Mesendoderm (in vitro differentiated cells): ENCODE measurements at regions not wholly inside any gene's neighbourhood (a gene's known extent, or its start where the extent isn't known, plus 50 kb on each side); places are given as distances from the start of the nearest gene placed in this dataset.
A peak's percentile ranks its signal among the peaks of the same experiment; 100 is the strongest.

Experiments
- DNase-seq: peaks from one replicate; pipeline ENCODE4 v3.0.0; 2013
- H2AK5ac ChIP-seq: 2 replicates; pipeline ENCODE4 v1.6.1; 2013; ENCODE audit warnings: low read length, inconsistent platforms
- H2BK120ac ChIP-seq: 2 replicates; pipeline ENCODE4 v1.6.1; 2013; ENCODE audit warnings: low read depth, mild to moderate bottlenecking, low read length, moderate library complexity, mixed read lengths
- H2BK15ac ChIP-seq: replicated peaks from 2 replicates; pipeline ENCODE4 v1.6.1; 2013; ENCODE audit warnings: low read depth, mild to moderate bottlenecking, moderate library complexity
- H2BK5ac ChIP-seq: 2 replicates; pipeline ENCODE4 v1.6.1; 2013; ENCODE audit warnings: low read length, inconsistent platforms
- H3K18ac ChIP-seq: 2 replicates; pipeline ENCODE4 v1.6.1; 2013; ENCODE audit warnings: mild to moderate bottlenecking, low read length, mixed read lengths
- H3K23ac ChIP-seq: one replicate; pipeline ENCODE4 v1.6.1; 2013; ENCODE audit warnings: low read length
- H3K27ac ChIP-seq: 2 replicates; pipeline ENCODE4 v1.5.1; 2013; ENCODE audit warnings: low read depth, mild to moderate bottlenecking, inconsistent platforms, low read length, moderate library complexity
- H3K27me3 ChIP-seq: 2 replicates; pipeline ENCODE4 v1.6.1; 2013; ENCODE audit warnings: low read length, control low read depth, mild to moderate bottlenecking, inconsistent platforms; ENCODE audit not compliant: insufficient read depth, poor library complexity
- H3K36me3 ChIP-seq: 2 replicates; pipeline ENCODE4 v1.6.1; 2013; ENCODE audit warnings: low read length, inconsistent platforms; ENCODE audit not compliant: control insufficient read depth, insufficient read depth
- H3K4ac ChIP-seq: one replicate; pipeline ENCODE4 v1.6.1; 2013; ENCODE audit warnings: low read depth, mild to moderate bottlenecking, low read length, moderate library complexity
- H3K4me1 ChIP-seq: 2 replicates; pipeline ENCODE4 v1.6.1; 2013; ENCODE audit warnings: low read depth, low read length, inconsistent platforms; ENCODE audit not compliant: control insufficient read depth
- H3K4me2 ChIP-seq: 2 replicates; pipeline ENCODE4 v1.6.1; 2013; ENCODE audit warnings: low read length
- H3K4me3 ChIP-seq: 2 replicates; pipeline ENCODE4 v1.5.1; 2013; ENCODE audit warnings: mild to moderate bottlenecking, low read length
- H3K56ac ChIP-seq: one replicate; pipeline ENCODE4 v1.6.1; 2013; ENCODE audit warnings: low read length
- H3K79me1 ChIP-seq: 2 replicates; pipeline ENCODE4 v1.6.1; 2013; ENCODE audit warnings: low read length, inconsistent platforms
- H3K79me2 ChIP-seq: 2 replicates; pipeline ENCODE4 v1.6.1; 2013; ENCODE audit warnings: mild to moderate bottlenecking, low read length; ENCODE audit not compliant: control insufficient read depth, insufficient read depth
- H3K9ac ChIP-seq: 2 replicates; pipeline ENCODE4 v1.6.1; 2013; ENCODE audit warnings: low read length, inconsistent platforms
- H4K5ac ChIP-seq: one replicate; pipeline ENCODE4 v1.6.1; 2013; ENCODE audit warnings: low read length
- H4K8ac ChIP-seq: one replicate; pipeline ENCODE4 v1.6.1; 2013; ENCODE audit warnings: low read depth, mild to moderate bottlenecking, control low read depth, low read length, moderate library complexity
- WGBS: extraction: QIAGEN DNeasy Blood & Tissue Kit; methylation state at CpG from one replicate; pipeline ENCODE4 v1.1.7; 2013; ENCODE audit warnings: low lambda C conversion rate, missing lambda C conversion rate; ENCODE audit not compliant: insufficient coverage; ENCODE audit errors: extremely low coverage; 5-methylcytosine and 5-hydroxymethylcytosine counted together

DNA sequence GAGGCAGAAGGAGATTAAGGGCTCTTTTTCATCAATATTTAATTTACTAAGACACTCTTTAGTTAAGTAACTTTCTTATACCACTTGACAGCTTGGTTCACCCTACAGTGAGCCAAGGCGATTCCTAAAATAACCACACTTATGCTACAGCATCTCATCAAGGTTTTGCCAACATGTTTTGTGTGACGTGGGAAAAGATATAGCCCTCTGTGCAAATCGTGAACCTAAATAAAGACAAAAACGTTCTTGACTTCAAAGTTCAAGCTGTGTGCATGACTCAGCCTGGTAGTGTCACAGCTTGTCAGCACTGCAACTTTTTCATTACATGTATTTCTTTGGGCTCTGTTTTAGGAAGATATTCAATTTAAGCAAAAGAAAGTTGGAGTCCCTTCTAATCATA, 297.0 kb upstream of the EPHA3 start:
- Histone ChIP-seq H3K27me3 (no peaks in the 10 kb centered on the region), H3K56ac (no peak overlapping the region), H3K27ac (no peak overlapping the region), H2AK5ac (no peak overlapping the region), H3K18ac (no peak overlapping the region), H3K4me2 (no peak overlapping the region), H3K4ac (no peak overlapping the region), H4K5ac (no peak overlapping the region), H3K9ac (no peak overlapping the region), H3K79me2 (no peaks in the 10 kb centered on the region), H2BK120ac (no peak overlapping the region), H3K36me3 (no peaks in the 10 kb centered on the region), H3K79me1 (no peaks in the 10 kb centered on the region), H4K8ac (no peak overlapping the region), H2BK5ac (no peak overlapping the region), H3K4me3 (no peak overlapping the region), H3K4me1 (no peaks in the 10 kb centered on the region), H2BK15ac (no peak overlapping the region), H3K23ac (no peak overlapping the region)
- DNase-seq, result peak; percentile 3
- WGBS, result no CpG with 5 or more reads among the region's 4 CpGs

- Histone ChIP-seq H3K4ac (no peak overlapping the region), H3K79me1 (no peaks in the 10 kb centered on the region), H3K18ac (no peak overlapping the region), H3K4me2 (no peak overlapping the region), H3K4me1 (no peaks in the 10 kb centered on the region), H3K9ac (no peak overlapping the region), H3K56ac (no peak overlapping the region), H3K79me2 (no peaks in the 10 kb centered on the region), H2BK5ac (no peak overlapping the region), H2BK15ac (no peak overlapping the region), H2BK120ac (no peak overlapping the region), H3K36me3 (no peaks in the 10 kb centered on the region), H4K5ac (no peak overlapping the region), H3K4me3 (no peak overlapping the region), H4K8ac (no peak overlapping the region), H3K27ac (no peak overlapping the region), H3K27me3 (no peaks in the 10 kb centered on the region), H2AK5ac (no peak overlapping the region), H3K23ac (no peak overlapping the region)
- no CpG with 5 or more reads among the region's 3 CpGs for WGBS
- DNase-seq, result no peak
Observed at GRCh38 chr3:88811096-88811495, 296.3 kb upstream of the EPHA3 start.

DNA sequence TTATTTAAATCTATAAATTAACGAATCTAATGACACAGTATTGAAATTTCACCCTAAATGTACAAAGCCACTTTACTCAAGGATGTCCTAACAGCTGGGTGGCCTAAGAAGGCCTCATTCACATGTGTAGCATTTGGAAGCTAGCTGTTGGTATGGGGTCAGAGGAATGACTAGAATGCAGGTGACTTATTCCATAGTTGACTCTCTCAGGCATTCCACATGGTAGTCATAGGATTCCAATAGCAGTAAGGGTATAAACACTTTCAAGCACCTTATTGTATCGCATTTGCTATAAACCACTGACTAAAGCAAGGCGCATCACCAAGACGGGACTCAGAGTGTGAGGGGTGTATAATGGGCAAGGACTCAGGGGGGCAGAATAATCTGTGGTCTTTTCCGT, 294.8 kb upstream of the EPHA3 start:
- Histone ChIP-seq H3K79me1 (no peaks in the 10 kb centered on the region), H3K27ac (no peak overlapping the region), H2AK5ac (no peak overlapping the region), H3K18ac (no peak overlapping the region), H3K4me1 (no peaks in the 10 kb centered on the region), H3K9ac (no peak overlapping the region), H4K8ac (no peak overlapping the region), H3K79me2 (no peaks in the 10 kb centered on the region), H3K36me3 (no peaks in the 10 kb centered on the region), H3K4ac (no peak overlapping the region), H3K56ac (no peak overlapping the region), H3K27me3 (no peaks in the 10 kb centered on the region), H2BK15ac (no peak overlapping the region), H3K4me3 (no peak overlapping the region), H3K4me2 (no peak overlapping the region), H2BK120ac (no peak overlapping the region), H2BK5ac (no peak overlapping the region), H3K23ac (no peak overlapping the region), H4K5ac (no peak overlapping the region)
- DNase-seq, result peak; percentile 76
- WGBS, result 100% methylated on average over 1 of the region's 5 CpGs

- Histone ChIP-seq H3K27me3 (no peaks in the 10 kb centered on the region), H3K4ac (no peak overlapping the region), H2BK15ac (no peak overlapping the region), H2BK120ac (no peak overlapping the region), H3K79me2 (no peaks in the 10 kb centered on the region), H2BK5ac (no peak overlapping the region), H4K8ac (no peak overlapping the region), H3K4me3 (no peak overlapping the region), H3K56ac (no peak overlapping the region), H3K79me1 (no peaks in the 10 kb centered on the region), H3K23ac (no peak overlapping the region), H3K4me2 (no peak overlapping the region), H4K5ac (no peak overlapping the region), H3K36me3 (no peaks in the 10 kb centered on the region), H3K9ac (no peak overlapping the region), H3K27ac (no peak overlapping the region), H3K4me1 (no peaks in the 10 kb centered on the region), H2AK5ac (no peak overlapping the region), H3K18ac (no peak overlapping the region)
- WGBS, result no CpG with 5 or more reads among the region's 4 CpGs
- no peak for DNase-seq
Observed at GRCh38 chr3:88816445-88816844, 291.0 kb upstream of the EPHA3 start.

GRCh38 chr3:88824666-88825564, 282.5 kb upstream of the EPHA3 start:
- Histone ChIP-seq H3K27ac (no peak overlapping the region), H2BK15ac (no peak overlapping the region), H2BK5ac (no peak overlapping the region)

DNA sequence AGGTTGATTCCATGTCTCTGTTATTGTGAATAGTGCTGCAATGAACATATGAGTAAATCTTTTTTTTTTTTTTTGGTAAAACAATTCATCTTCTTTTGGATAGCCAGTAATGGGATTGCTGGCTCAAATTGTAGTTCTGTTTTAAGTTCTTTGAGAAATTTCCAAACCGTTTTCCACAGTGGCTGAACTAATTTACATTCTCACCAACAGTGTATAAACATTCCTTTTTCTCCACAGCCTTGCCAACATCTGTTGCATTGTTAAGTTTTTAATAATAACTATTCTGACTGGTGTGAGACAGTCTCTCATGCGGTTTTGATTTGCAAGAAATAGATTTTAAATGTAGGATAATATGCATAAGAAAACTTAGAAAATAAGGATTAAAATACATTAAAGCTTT, 279.0 kb upstream of the EPHA3 start:
- Histone ChIP-seq H2BK15ac (no peak overlapping the region), H2AK5ac (no peak overlapping the region), H3K79me1 (no peaks in the 10 kb centered on the region), H3K79me2 (no peaks in the 10 kb centered on the region), H3K4ac (no peak overlapping the region), H4K8ac (no peak overlapping the region), H3K27ac (no peak overlapping the region), H4K5ac (no peak overlapping the region), H3K56ac (no peak overlapping the region), H2BK120ac (no peak overlapping the region), H3K27me3 (no peaks in the 10 kb centered on the region), H3K4me3 (no peak overlapping the region), H3K4me2 (no peak overlapping the region), H3K18ac (no peak overlapping the region), H3K9ac (no peak overlapping the region), H2BK5ac (no peak overlapping the region), H3K4me1 (no peaks in the 10 kb centered on the region), H3K36me3 (no peaks in the 10 kb centered on the region), H3K23ac (no peak overlapping the region)
- no peak for DNase-seq
- WGBS, result no CpG with 5 or more reads among the region's 2 CpGs

More at GRCh38 chr3:88824666-88825564, 282.5 kb upstream of the EPHA3 start:
- Histone ChIP-seq H3K23ac (no peak overlapping the region), H3K27me3 (no peaks in the 10 kb centered on the region), H3K4me1 (no peaks in the 10 kb centered on the region), H3K56ac (no peak overlapping the region), H3K4ac (no peak overlapping the region), H3K36me3 (no peaks in the 10 kb centered on the region), H4K5ac (no peak overlapping the region), H3K79me1 (no peaks in the 10 kb centered on the region), H4K8ac (no peak overlapping the region), H3K4me3 (no peak overlapping the region), H2AK5ac (no peak overlapping the region), H2BK120ac (no peak overlapping the region), H3K9ac (no peak overlapping the region), H3K79me2 (no peaks in the 10 kb centered on the region), H3K4me2 (no peak overlapping the region), H3K18ac (no peak overlapping the region)
- WGBS, result no CpG with 5 or more reads among the region's 5 CpGs
- no peak for DNase-seq
